ENCODE measurements at regions not wholly inside any gene's neighbourhood (a gene's known extent, or its start where the extent isn't known, plus 50 kb on each side); places are given as distances from the start of the nearest gene placed in this dataset.

DNA sequence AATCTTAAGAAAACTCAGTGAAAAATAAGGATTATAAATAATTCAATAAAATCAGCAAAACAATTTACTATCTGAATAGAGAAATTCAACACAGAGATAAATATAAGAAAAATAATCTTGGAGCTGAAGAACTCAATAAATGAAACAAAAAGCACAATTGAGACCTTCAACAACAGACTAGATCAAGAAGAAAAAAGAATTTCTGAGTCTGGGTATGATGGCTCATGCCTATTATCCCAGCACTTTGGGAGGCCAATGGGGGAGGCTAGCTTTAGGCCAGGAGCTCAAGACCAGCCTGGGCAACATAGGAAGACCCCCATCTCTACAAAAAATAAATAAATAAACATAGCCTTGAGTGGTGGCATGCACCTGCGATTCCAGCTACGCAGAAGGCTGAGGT lies 1295.7 kb upstream of the NRXN1 start:
- POLR2A ChIA-PET = no interaction called here
- intact Hi-C loops (cut with micrococcal nuclease) = no loop called here
- no peak overlapping the region for H3K27ac Mint-ChIP-seq
- H3K9me3 Mint-ChIP-seq = peaks cover 13% of the 10 kb centered on the region
- DNase-seq = no peak
- no peak for ATAC-seq
- H3K27me3 Mint-ChIP-seq = no peaks in the 10 kb centered on the region
- CTCF ChIA-PET = no interaction called here
- no peaks in the 10 kb centered on the region for H3K36me3 Mint-ChIP-seq (ENCODE audit: low read depth)
- no peaks in the 10 kb centered on the region for H3K4me1 Mint-ChIP-seq (ENCODE audit: low read depth)
- no peak overlapping the region for H3K4me3 Mint-ChIP-seq
- TF ChIP-seq, protein P1, sequence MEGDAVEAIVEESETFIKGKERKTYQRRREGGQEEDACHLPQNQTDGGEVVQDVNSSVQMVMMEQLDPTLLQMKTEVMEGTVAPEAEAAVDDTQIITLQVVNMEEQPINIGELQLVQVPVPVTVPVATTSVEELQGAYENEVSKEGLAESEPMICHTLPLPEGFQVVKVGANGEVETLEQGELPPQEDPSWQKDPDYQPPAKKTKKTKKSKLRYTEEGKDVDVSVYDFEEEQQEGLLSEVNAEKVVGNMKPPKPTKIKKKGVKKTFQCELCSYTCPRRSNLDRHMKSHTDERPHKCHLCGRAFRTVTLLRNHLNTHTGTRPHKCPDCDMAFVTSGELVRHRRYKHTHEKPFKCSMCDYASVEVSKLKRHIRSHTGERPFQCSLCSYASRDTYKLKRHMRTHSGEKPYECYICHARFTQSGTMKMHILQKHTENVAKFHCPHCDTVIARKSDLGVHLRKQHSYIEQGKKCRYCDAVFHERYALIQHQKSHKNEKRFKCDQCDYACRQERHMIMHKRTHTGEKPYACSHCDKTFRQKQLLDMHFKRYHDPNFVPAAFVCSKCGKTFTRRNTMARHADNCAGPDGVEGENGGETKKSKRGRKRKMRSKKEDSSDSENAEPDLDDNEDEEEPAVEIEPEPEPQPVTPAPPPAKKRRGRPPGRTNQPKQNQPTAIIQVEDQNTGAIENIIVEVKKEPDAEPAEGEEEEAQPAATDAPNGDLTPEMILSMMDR (IDR thresholded peaks at IDR 0.05) = no peak

GRCh38 chr2:52314231-52314630 lies 1282.3 kb upstream of the NRXN1 start:
- no peak overlapping the region for H3K27ac Mint-ChIP-seq
- ChIA-PET POLR2A (no interaction called here), CTCF (no interaction called here)
- intact Hi-C loops (cut with micrococcal nuclease) = no loop called here
- ATAC-seq (no peak), DNase-seq (no peak)
- H3K36me3 Mint-ChIP-seq (ENCODE audit: low read depth) = no peaks in the 10 kb centered on the region
- no peak overlapping the region for H3K4me3 Mint-ChIP-seq
- no peaks in the 10 kb centered on the region for H3K27me3 Mint-ChIP-seq
- no peaks in the 10 kb centered on the region for H3K4me1 Mint-ChIP-seq (ENCODE audit: low read depth)
- H3K9me3 Mint-ChIP-seq = peaks cover 9% of the 10 kb centered on the region
- TF ChIP-seq, protein P1 (IDR thresholded peaks at IDR 0.05) = no peak

- POLR2A ChIA-PET = no interaction called here
- no peaks in the 10 kb centered on the region for H3K4me1 Mint-ChIP-seq (ENCODE audit: low read depth)
- DNase-seq = no peak
These were observed 1280.6 kb upstream of the NRXN1 start for GRCh38 chr2:52312486-52312885.

GRCh38 chr2:52311862-52312261 lies 1279.9 kb upstream of the NRXN1 start:
- Mint-ChIP-seq H3K9me3 (peaks cover 10% of the 10 kb centered on the region), H3K36me3 (ENCODE audit: low read depth) (no peaks in the 10 kb centered on the region), H3K27ac (no peak overlapping the region), H3K4me3 (no peak overlapping the region), H3K4me1 (ENCODE audit: low read depth) (no peaks in the 10 kb centered on the region), H3K27me3 (no peaks in the 10 kb centered on the region)
- ChIA-PET CTCF (no interaction called here), POLR2A (no interaction called here)
- ATAC-seq = no peak
- TF ChIP-seq, protein P1 (IDR thresholded peaks at IDR 0.05) = no peak
- intact Hi-C loops (cut with micrococcal nuclease) = no loop called here
- DNase-seq = no peak

More at GRCh38 chr2:52312486-52312885, 1280.6 kb upstream of the NRXN1 start:
- H3K4me3 Mint-ChIP-seq = no peak overlapping the region
- CTCF ChIA-PET = no interaction called here
- no peak for ATAC-seq
- H3K9me3 Mint-ChIP-seq = peaks cover 9% of the 10 kb centered on the region
- H3K27ac Mint-ChIP-seq = no peak overlapping the region
- H3K36me3 Mint-ChIP-seq (ENCODE audit: low read depth) = no peaks in the 10 kb centered on the region
- no peaks in the 10 kb centered on the region for H3K27me3 Mint-ChIP-seq
- TF ChIP-seq, protein P1 (IDR thresholded peaks at IDR 0.05) = no peak
- intact Hi-C loops (cut with micrococcal nuclease) = no loop called here

DNA sequence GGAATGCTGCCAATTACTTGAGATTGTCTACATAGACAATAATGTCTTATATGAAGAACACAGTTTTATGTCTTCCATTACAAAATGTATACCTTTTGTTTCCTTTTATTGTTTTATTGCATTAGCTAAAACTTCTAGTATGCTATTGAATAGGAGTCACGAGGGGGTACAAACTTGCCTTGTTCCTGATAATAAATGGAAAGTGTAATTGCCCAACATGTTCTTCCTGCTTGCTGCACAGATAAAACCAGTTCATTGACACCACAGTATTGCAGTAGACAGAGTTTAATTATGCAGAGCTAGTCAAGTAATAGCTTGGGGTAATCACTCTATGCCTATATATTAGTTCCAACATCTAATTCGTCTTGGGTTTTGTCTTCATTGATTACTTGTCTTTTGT lies 1276.2 kb upstream of the NRXN1 start:
- H3K27ac Mint-ChIP-seq = no peak overlapping the region
- TF ChIP-seq, protein P1 (IDR thresholded peaks at IDR 0.05) = no peak
- H3K9me3 Mint-ChIP-seq = peaks cover 22% of the 10 kb centered on the region
- intact Hi-C loops (cut with micrococcal nuclease) = no loop called here
- H3K36me3 Mint-ChIP-seq (ENCODE audit: low read depth) = no peaks in the 10 kb centered on the region
- ATAC-seq (no peak), DNase-seq (no peak)
- ChIA-PET CTCF (no interaction called here), POLR2A (no interaction called here)
- no peaks in the 10 kb centered on the region for H3K4me1 Mint-ChIP-seq (ENCODE audit: low read depth)
- H3K27me3 Mint-ChIP-seq = no peaks in the 10 kb centered on the region
- H3K4me3 Mint-ChIP-seq = no peak overlapping the region
